ENCODE measurements at regions not wholly inside any gene's neighbourhood (a gene's known extent, or its start where the extent isn't known, plus 50 kb on each side); places are given as distances from the start of the nearest gene placed in this dataset.

GRCh38 chr14:38111046-38111445 lies 96.7 kb upstream of the SSTR1 start:
- DNase-seq (ENCODE audit: low read depth in 2 of 2): no peak

- no peak for DNase-seq (ENCODE audit: low read depth in 2 of 2)
These were observed 94.2 kb upstream of the SSTR1 start for GRCh38 chr14:38113546-38113945.

GRCh38 chr14:38116895-38117294 lies 90.8 kb upstream of the SSTR1 start:
- DNase-seq (ENCODE audit: low read depth in 2 of 2): no peak

- no peak for DNase-seq (ENCODE audit: low read depth in 2 of 2)
These were observed 87.6 kb upstream of the SSTR1 start for GRCh38 chr14:38120109-38120508.

GRCh38 chr14:38121320-38122020 lies 86.2 kb upstream of the SSTR1 start:
- DNase-seq (ENCODE audit: low read depth in 2 of 2): no peak

GRCh38 chr14:38122241-38122640 lies 85.5 kb upstream of the SSTR1 start:
- DNase-seq (ENCODE audit: low read depth in 2 of 2): no peak

- no peak for DNase-seq (ENCODE audit: low read depth in 2 of 2)
These were observed 83.2 kb upstream of the SSTR1 start for GRCh38 chr14:38124506-38124905.

GRCh38 chr14:38125481-38126037 lies 82.1 kb upstream of the SSTR1 start:
- DNase-seq (ENCODE audit: low read depth in 2 of 2): no peak

GRCh38 chr14:38127356-38127755 lies 80.3 kb upstream of the SSTR1 start:
- DNase-seq (ENCODE audit: low read depth in 2 of 2): no peak

- DNase-seq (ENCODE audit: low read depth in 2 of 2): no peak
These were observed 79.9 kb upstream of the SSTR1 start for GRCh38 chr14:38127784-38128183.

- DNase-seq (ENCODE audit: low read depth in 2 of 2): no peak
These were observed 79.1 kb upstream of the SSTR1 start for GRCh38 chr14:38128640-38129039.

GRCh38 chr14:38129192-38129591 lies 78.5 kb upstream of the SSTR1 start:
- no peak for DNase-seq (ENCODE audit: low read depth in 2 of 2)

GRCh38 chr14:38129705-38130104 lies 78.0 kb upstream of the SSTR1 start:
- DNase-seq (ENCODE audit: low read depth in 2 of 2): no peak

GRCh38 chr14:38134416-38135030 lies 73.2 kb upstream of the SSTR1 start:
- no peak for DNase-seq (ENCODE audit: low read depth in 2 of 2)

GRCh38 chr14:38135106-38135867 lies 72.4 kb upstream of the SSTR1 start:
- no peak for DNase-seq (ENCODE audit: low read depth in 2 of 2)

GRCh38 chr14:38137005-38137404 lies 70.7 kb upstream of the SSTR1 start:
- DNase-seq (ENCODE audit: low read depth in 2 of 2): no peak

GRCh38 chr14:38138473-38139138 lies 69.1 kb upstream of the SSTR1 start:
- no peak for DNase-seq (ENCODE audit: low read depth in 2 of 2)

- no peak for DNase-seq (ENCODE audit: low read depth in 2 of 2)
These were observed 67.8 kb upstream of the SSTR1 start for GRCh38 chr14:38139926-38140325.

- no peak for DNase-seq (ENCODE audit: low read depth in 2 of 2)
These were observed 64.5 kb upstream of the SSTR1 start for GRCh38 chr14:38143170-38143569.

- DNase-seq (ENCODE audit: low read depth in 2 of 2): no peak
These were observed 63.8 kb upstream of the SSTR1 start for GRCh38 chr14:38143659-38144505.

GRCh38 chr14:38145142-38145541 lies 62.6 kb upstream of the SSTR1 start:
- DNase-seq (ENCODE audit: low read depth in 2 of 2): no peak
